H1 (cell line): ENCODE measurements at regions not wholly inside any gene's neighbourhood (a gene's known extent, or its start where the extent isn't known, plus 50 kb on each side); places are given as distances from the start of the nearest gene placed in this dataset.

Source experiments
- EGR1 ChIP-seq: IDR thresholded peaks from 2 replicates; pipeline ENCODE4 v1.6.1; 2011; ENCODE audit warnings: low read depth, low read length, borderline replicate concordance
- POLR2AphosphoS5 ChIP-seq: IDR thresholded peaks from 2 replicates; pipeline ENCODE4 v1.6.1; 2011; ENCODE audit warnings: low read depth, low read length
- TF ChIP-seq, protein P1 (sequence below): IDR thresholded peaks from 2 replicates; pipeline ENCODE4 v1.6.1; 2011; ENCODE audit warnings: low read depth, mild to moderate bottlenecking, low read length; ENCODE audit not compliant: insufficient read depth
- TF ChIP-seq, protein P2 (sequence below): IDR thresholded peaks from 2 replicates; pipeline ENCODE4 v1.6.1; 2012; ENCODE audit warnings: low read length, inconsistent platforms

DNA sequence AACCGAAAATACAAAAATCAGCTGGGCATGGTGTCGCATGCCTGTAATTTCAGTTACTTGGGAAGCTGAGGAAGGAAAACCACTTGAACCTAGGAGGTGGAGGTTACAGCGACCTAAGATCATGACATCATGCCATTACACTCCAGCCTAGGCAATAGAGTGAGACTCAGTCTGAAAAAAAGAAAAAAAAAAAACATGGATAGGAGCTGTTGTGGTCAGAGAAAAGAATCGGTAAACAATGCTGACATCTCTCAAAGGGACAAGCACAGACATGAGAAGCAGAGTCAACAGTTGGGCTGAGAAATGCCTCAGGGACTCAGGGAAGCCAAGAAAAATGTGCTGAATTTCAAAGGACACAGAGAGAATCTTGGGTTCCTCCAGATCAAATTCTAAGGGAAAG, 236.9 kb upstream of the USP9Y start (continued):
- TF ChIP-seq, protein P1, sequence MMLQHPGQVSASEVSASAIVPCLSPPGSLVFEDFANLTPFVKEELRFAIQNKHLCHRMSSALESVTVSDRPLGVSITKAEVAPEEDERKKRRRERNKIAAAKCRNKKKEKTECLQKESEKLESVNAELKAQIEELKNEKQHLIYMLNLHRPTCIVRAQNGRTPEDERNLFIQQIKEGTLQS, result no peak
- TF ChIP-seq, protein P2, sequence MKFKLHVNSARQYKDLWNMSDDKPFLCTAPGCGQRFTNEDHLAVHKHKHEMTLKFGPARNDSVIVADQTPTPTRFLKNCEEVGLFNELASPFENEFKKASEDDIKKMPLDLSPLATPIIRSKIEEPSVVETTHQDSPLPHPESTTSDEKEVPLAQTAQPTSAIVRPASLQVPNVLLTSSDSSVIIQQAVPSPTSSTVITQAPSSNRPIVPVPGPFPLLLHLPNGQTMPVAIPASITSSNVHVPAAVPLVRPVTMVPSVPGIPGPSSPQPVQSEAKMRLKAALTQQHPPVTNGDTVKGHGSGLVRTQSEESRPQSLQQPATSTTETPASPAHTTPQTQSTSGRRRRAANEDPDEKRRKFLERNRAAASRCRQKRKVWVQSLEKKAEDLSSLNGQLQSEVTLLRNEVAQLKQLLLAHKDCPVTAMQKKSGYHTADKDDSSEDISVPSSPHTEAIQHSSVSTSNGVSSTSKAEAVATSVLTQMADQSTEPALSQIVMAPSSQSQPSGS, result no peak
- TF ChIP-seq EGR1 (no peak), POLR2AphosphoS5 (no peak)
